ENCODE measurements at regions not wholly inside any gene's neighbourhood (a gene's known extent, or its start where the extent isn't known, plus 50 kb on each side); places are given as distances from the start of the nearest gene placed in this dataset.

GRCh38 chr5:167352801-167353200 lies 938.6 kb upstream of the WWC1 start:
- TF ChIP-seq CTCF (IDR thresholded peaks at IDR 0.05) = no peak
- DNase-seq (ENCODE audit: low spot score) = no peak
- Histone ChIP-seq H3K4me3 (no peak overlapping the region), H3K27ac (no peak overlapping the region)

GRCh38 chr5:167355346-167355745 lies 936.1 kb upstream of the WWC1 start:
- Histone ChIP-seq H3K4me3 (no peak overlapping the region), H3K27ac (no peak overlapping the region)
- no peak for DNase-seq (ENCODE audit: low spot score)
- TF ChIP-seq CTCF (IDR thresholded peaks at IDR 0.05) = no peak

GRCh38 chr5:167356374-167356773 lies 935.1 kb upstream of the WWC1 start:
- Histone ChIP-seq H3K4me3 (no peak overlapping the region), H3K27ac (no peak overlapping the region)
- no peak for DNase-seq (ENCODE audit: low spot score)
- no peak for TF ChIP-seq CTCF (IDR thresholded peaks at IDR 0.05)

- no peak overlapping the region for H3K27ac ChIP-seq
- TF ChIP-seq CTCF (IDR thresholded peaks at IDR 0.05) = no peak
- H3K4me3 ChIP-seq = no peak overlapping the region
- DNase-seq (ENCODE audit: low spot score) = no peak
Observed at GRCh38 chr5:167358868-167359492, 932.5 kb upstream of the WWC1 start.

GRCh38 chr5:167361795-167362194 lies 929.6 kb upstream of the WWC1 start:
- TF ChIP-seq CTCF (IDR thresholded peaks at IDR 0.05) = no peak
- no peak for DNase-seq (ENCODE audit: low spot score)

GRCh38 chr5:167363065-167363464 lies 928.4 kb upstream of the WWC1 start:
- TF ChIP-seq CTCF (IDR thresholded peaks at IDR 0.05) = no peak
- H3K27ac ChIP-seq = no peak overlapping the region
- no peak for DNase-seq (ENCODE audit: low spot score)
- no peak overlapping the region for H3K4me3 ChIP-seq

More at GRCh38 chr5:167361795-167362194, 929.6 kb upstream of the WWC1 start:
- no peak overlapping the region for H3K4me3 ChIP-seq
- H3K27ac ChIP-seq = no peak overlapping the region

- no peak overlapping the region for H3K27ac ChIP-seq
- H3K4me3 ChIP-seq = no peak overlapping the region
- TF ChIP-seq CTCF (IDR thresholded peaks at IDR 0.05) = no peak
- no peak for DNase-seq (ENCODE audit: low spot score)
Observed at GRCh38 chr5:167375125-167375524, 916.3 kb upstream of the WWC1 start.
